GM19463 (cell line): ENCODE measurements at regions not wholly inside any gene's neighbourhood (a gene's known extent, or its start where the extent isn't known, plus 50 kb on each side); places are given as distances from the start of the nearest gene placed in this dataset.
"Not testable (repeated sequence)": the region's sequence is repeated elsewhere in the genome, so short reads cannot be mapped to it uniquely, and the experiment has no call there.

Experiments used
- ATAC-seq: cut with Tn5 transposase; IDR thresholded peaks from one replicate; pipeline ENCODE4 v1.9.1; 2021; ENCODE audit warnings: mild to moderate bottlenecking, moderate library complexity; ENCODE audit not compliant: unreplicated experiment

- ATAC-seq = no peak
Observed at GRCh38 chr6:106885679-106886078, 88.8 kb downstream of the CD24 start.

- ATAC-seq = no peak
Observed at GRCh38 chr6:106884576-106884975, 90.0 kb downstream of the CD24 start.

GRCh38 chr6:106883808-106884262 is 90.7 kb downstream of the CD24 start:
- no peak for ATAC-seq

- ATAC-seq = no peak
Observed at GRCh38 chr6:106882601-106883518, 91.7 kb downstream of the CD24 start.

- ATAC-seq = no peak
Observed at GRCh38 chr6:106882138-106882537, 92.4 kb downstream of the CD24 start.

- ATAC-seq = no peak
Observed at GRCh38 chr6:106880952-106881351, 93.6 kb downstream of the CD24 start.

GRCh38 chr6:106875782-106876321 is 98.7 kb downstream of the CD24 start:
- no peak for ATAC-seq

GRCh38 chr6:106874481-106874880 is 100.0 kb downstream of the CD24 start:
- no peak for ATAC-seq

GRCh38 chr6:106872049-106872448 is 102.5 kb downstream of the CD24 start:
- no peak for ATAC-seq

- ATAC-seq = no peak
Observed at GRCh38 chr6:106870824-106871717, 103.5 kb downstream of the CD24 start.

GRCh38 chr6:106870069-106870468 is 104.5 kb downstream of the CD24 start:
- no peak for ATAC-seq

- no peak for ATAC-seq
Observed at GRCh38 chr6:106869203-106869602, 105.3 kb downstream of the CD24 start.

- no peak for ATAC-seq
Observed at GRCh38 chr6:106866875-106867658, 107.5 kb downstream of the CD24 start.

GRCh38 chr6:106862858-106863257 is 111.7 kb downstream of the CD24 start:
- no peak for ATAC-seq

- no peak for ATAC-seq
Observed at GRCh38 chr6:106860940-106861339, 113.6 kb downstream of the CD24 start.

GRCh38 chr6:106858653-106859092 is 115.9 kb downstream of the CD24 start:
- ATAC-seq = no peak

- no peak for ATAC-seq
Observed at GRCh38 chr6:106857771-106858652, 116.5 kb downstream of the CD24 start.

GRCh38 chr6:106857310-106857709 is 117.2 kb downstream of the CD24 start:
- ATAC-seq = not testable (repeated sequence)

- no peak for ATAC-seq
Observed at GRCh38 chr6:106856227-106856874, 118.2 kb downstream of the CD24 start.
